ENCODE measurements at regions not wholly inside any gene's neighbourhood (a gene's known extent, or its start where the extent isn't known, plus 50 kb on each side); places are given as distances from the start of the nearest gene placed in this dataset.

DNA sequence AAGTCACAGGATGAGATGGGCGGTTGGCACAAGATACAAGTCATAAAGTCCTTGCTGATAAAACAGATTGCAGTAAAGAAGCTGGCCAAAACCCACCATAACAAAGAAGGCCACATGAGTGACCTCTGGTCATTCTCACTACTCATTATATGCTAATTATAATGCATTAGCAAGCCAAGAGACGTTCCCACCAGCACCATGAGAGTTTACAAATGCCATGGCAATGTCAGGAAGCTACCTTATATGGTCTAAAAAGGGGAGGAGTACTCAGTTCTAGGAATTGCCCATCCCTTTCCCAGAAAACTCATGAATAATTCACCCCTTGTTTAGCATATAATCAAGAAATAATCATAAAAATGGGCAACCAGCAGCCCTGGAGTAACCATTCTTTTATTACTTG, 74.9 kb upstream of the APP start:
- H3K4me2 ChIP-seq (ENCODE audit: low read length), result no peak overlapping the region
- no peak overlapping the region for H3K27ac ChIP-seq (ENCODE audit: low read depth, low read length)
- ChIA-PET RAD21 (ENCODE audit: low non-redundant PET in 1 of 2, low total read pairs in 2 of 2, uncharacterized antibody in 2 of 2, unreplicated experiment in 2 of 2) (no interaction called here), POLR2A (no interaction called here), CTCF (no interaction called here)
- intact Hi-C loops (cut with micrococcal nuclease), result no loop called here
- H3K9me3 ChIP-seq (ENCODE audit: control insufficient read depth in 1 of 2, insufficient read depth in 1 of 2, low read depth in 1 of 2, low read length in 2 of 2), result no peaks in the 10 kb centered on the region
- no peaks in the 10 kb centered on the region for H3K79me2 ChIP-seq (ENCODE audit: insufficient read depth, low read length)
- BruUV-seq (replicated peaks), result no TSS peak
- H3K9ac ChIP-seq (ENCODE audit: low read length), result no peak overlapping the region
- H2AFZ ChIP-seq (ENCODE audit: low read depth, low read length, poor library complexity, severe bottlenecking), result no peak overlapping the region
- TF ChIP-seq JUND (IDR thresholded peaks at IDR 0.05) (no peak), ZFX (IDR thresholded peaks at IDR 0.05) (no peak), FOSL1 (IDR thresholded peaks at IDR 0.05; ENCODE audit: low read depth) (no peak), YY1 (IDR thresholded peaks at IDR 0.05; ENCODE audit: extremely low read depth, insufficient replicate concordance, low read depth, low read length) (no peak), SIN3A (IDR thresholded peaks at IDR 0.05; ENCODE audit: low read depth) (no peak), POLR2AphosphoS5 (IDR thresholded peaks at IDR 0.05; ENCODE audit: low read depth, low read length) (no peak), POLR2A (IDR thresholded peaks at IDR 0.05; ENCODE audit: borderline replicate concordance, extremely low read depth, insufficient read depth, insufficient read length) (no peak), EGR1 (IDR thresholded peaks at IDR 0.05; ENCODE audit: low read depth) (no peak), EZH2 (IDR thresholded peaks at IDR 0.05) (no peak), SP1 (IDR thresholded peaks at IDR 0.05; ENCODE audit: low read depth) (no peak), TCF7L2 (IDR thresholded peaks at IDR 0.05; ENCODE audit: borderline replicate concordance, extremely low read depth, insufficient read depth, insufficient read length) (no peak), CEBPB (IDR thresholded peaks at IDR 0.05; ENCODE audit: low read depth) (no peak)
- TF ChIP-seq, protein P1, sequence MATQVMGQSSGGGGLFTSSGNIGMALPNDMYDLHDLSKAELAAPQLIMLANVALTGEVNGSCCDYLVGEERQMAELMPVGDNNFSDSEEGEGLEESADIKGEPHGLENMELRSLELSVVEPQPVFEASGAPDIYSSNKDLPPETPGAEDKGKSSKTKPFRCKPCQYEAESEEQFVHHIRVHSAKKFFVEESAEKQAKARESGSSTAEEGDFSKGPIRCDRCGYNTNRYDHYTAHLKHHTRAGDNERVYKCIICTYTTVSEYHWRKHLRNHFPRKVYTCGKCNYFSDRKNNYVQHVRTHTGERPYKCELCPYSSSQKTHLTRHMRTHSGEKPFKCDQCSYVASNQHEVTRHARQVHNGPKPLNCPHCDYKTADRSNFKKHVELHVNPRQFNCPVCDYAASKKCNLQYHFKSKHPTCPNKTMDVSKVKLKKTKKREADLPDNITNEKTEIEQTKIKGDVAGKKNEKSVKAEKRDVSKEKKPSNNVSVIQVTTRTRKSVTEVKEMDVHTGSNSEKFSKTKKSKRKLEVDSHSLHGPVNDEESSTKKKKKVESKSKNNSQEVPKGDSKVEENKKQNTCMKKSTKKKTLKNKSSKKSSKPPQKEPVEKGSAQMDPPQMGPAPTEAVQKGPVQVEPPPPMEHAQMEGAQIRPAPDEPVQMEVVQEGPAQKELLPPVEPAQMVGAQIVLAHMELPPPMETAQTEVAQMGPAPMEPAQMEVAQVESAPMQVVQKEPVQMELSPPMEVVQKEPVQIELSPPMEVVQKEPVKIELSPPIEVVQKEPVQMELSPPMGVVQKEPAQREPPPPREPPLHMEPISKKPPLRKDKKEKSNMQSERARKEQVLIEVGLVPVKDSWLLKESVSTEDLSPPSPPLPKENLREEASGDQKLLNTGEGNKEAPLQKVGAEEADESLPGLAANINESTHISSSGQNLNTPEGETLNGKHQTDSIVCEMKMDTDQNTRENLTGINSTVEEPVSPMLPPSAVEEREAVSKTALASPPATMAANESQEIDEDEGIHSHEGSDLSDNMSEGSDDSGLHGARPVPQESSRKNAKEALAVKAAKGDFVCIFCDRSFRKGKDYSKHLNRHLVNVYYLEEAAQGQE (IDR thresholded peaks at IDR 0.05; ENCODE audit: low read depth), result no peak
- TF ChIP-seq, protein P2, sequence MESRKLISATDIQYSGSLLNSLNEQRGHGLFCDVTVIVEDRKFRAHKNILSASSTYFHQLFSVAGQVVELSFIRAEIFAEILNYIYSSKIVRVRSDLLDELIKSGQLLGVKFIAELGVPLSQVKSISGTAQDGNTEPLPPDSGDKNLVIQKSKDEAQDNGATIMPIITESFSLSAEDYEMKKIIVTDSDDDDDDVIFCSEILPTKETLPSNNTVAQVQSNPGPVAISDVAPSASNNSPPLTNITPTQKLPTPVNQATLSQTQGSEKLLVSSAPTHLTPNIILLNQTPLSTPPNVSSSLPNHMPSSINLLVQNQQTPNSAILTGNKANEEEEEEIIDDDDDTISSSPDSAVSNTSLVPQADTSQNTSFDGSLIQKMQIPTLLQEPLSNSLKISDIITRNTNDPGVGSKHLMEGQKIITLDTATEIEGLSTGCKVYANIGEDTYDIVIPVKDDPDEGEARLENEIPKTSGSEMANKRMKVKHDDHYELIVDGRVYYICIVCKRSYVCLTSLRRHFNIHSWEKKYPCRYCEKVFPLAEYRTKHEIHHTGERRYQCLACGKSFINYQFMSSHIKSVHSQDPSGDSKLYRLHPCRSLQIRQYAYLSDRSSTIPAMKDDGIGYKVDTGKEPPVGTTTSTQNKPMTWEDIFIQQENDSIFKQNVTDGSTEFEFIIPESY (IDR thresholded peaks at IDR 0.05; ENCODE audit: extremely low read depth, insufficient replicate concordance, low read length), result no peak
- DNase-seq (ENCODE audit: low read depth, low spot score), result no peak
- no peak overlapping the region for H3K4me3 ChIP-seq (replicated peaks in 1 of 2; ENCODE audit: low read depth in 1 of 2, low read length in 2 of 2)
- ATAC-seq, result no peak
- no peaks in the 10 kb centered on the region for H3K27me3 ChIP-seq (ENCODE audit: insufficient read depth, low read length)
- no peaks in the 10 kb centered on the region for H3K9me2 ChIP-seq (ENCODE audit: insufficient read depth)
- no peaks in the 10 kb centered on the region for H4K20me1 ChIP-seq (ENCODE audit: insufficient read depth)
- H3K4me1 ChIP-seq (ENCODE audit: control insufficient read depth in 1 of 2, insufficient read depth in 2 of 2, low read length in 2 of 2), result no peaks in the 10 kb centered on the region
- H3K36me3 ChIP-seq (ENCODE audit: control insufficient read depth in 1 of 2, insufficient read depth in 2 of 2, low read length in 2 of 2), result no peaks in the 10 kb centered on the region

Data from HCT116 (cell line).